ENCODE measurements at regions not wholly inside any gene's neighbourhood (a gene's known extent, or its start where the extent isn't known, plus 50 kb on each side); places are given as distances from the start of the nearest gene placed in this dataset.
A peak's percentile ranks its signal among the peaks of the same experiment; 100 is the strongest.

GRCh38 chr3:31232055-31233025, 300.4 kb upstream of the STT3B start:
- no peak for DNase-seq

- no peak for DNase-seq
Observed at GRCh38 chr3:31234145-31234544, 298.6 kb upstream of the STT3B start.

GRCh38 chr3:31235062-31235700, 297.5 kb upstream of the STT3B start:
- DNase-seq, result no peak

GRCh38 chr3:31237887-31238286, 294.8 kb upstream of the STT3B start:
- peak; percentile 6 for DNase-seq

GRCh38 chr3:31240013-31240412, 292.7 kb upstream of the STT3B start:
- DNase-seq, result no peak

GRCh38 chr3:31240466-31240865, 292.3 kb upstream of the STT3B start:
- no peak for DNase-seq

GRCh38 chr3:31240874-31241273, 291.9 kb upstream of the STT3B start:
- DNase-seq, result no peak

- DNase-seq, result no peak
Observed at GRCh38 chr3:31241533-31241932, 291.2 kb upstream of the STT3B start.

- DNase-seq, result no peak
Observed at GRCh38 chr3:31242026-31242960, 290.4 kb upstream of the STT3B start.

- no peak for DNase-seq
Observed at GRCh38 chr3:31244929-31245817, 287.6 kb upstream of the STT3B start.

GRCh38 chr3:31246293-31247062, 286.2 kb upstream of the STT3B start:
- no peak for DNase-seq

- DNase-seq, result no peak
Observed at GRCh38 chr3:31247063-31247447, 285.7 kb upstream of the STT3B start.

- no peak for DNase-seq
Observed at GRCh38 chr3:31247850-31248562, 284.7 kb upstream of the STT3B start.

GRCh38 chr3:31248563-31248992, 284.1 kb upstream of the STT3B start:
- no peak for DNase-seq

- DNase-seq, result no peak
Observed at GRCh38 chr3:31249545-31249944, 283.2 kb upstream of the STT3B start.

- DNase-seq, result no peak
Observed at GRCh38 chr3:31250116-31250777, 282.5 kb upstream of the STT3B start.

- DNase-seq, result no peak
Observed at GRCh38 chr3:31251083-31251482, 281.6 kb upstream of the STT3B start.

- DNase-seq, result no peak
Observed at GRCh38 chr3:31252216-31253185, 280.2 kb upstream of the STT3B start.

GRCh38 chr3:31253782-31254181, 278.9 kb upstream of the STT3B start:
- DNase-seq, result no peak
